ENCODE measurements at regions not wholly inside any gene's neighbourhood (a gene's known extent, or its start where the extent isn't known, plus 50 kb on each side); places are given as distances from the start of the nearest gene placed in this dataset.

- no peaks in the 10 kb centered on the region for H3K4me1 ChIP-seq (ENCODE audit: insufficient read depth, low read length)
- no peaks in the 10 kb centered on the region for H3K27me3 ChIP-seq (ENCODE audit: insufficient read depth, low read length)
- no peaks in the 10 kb centered on the region for H3K36me3 ChIP-seq (ENCODE audit: insufficient read depth, low read length)
- no peaks in the 10 kb centered on the region for H3K79me2 ChIP-seq (ENCODE audit: insufficient read depth, low read length)
- H4K20me1 ChIP-seq (ENCODE audit: insufficient read depth, low read length): no peaks in the 10 kb centered on the region
- no peak overlapping the region for H2AFZ ChIP-seq (ENCODE audit: low read length)
- H3K4me3 ChIP-seq (ENCODE audit: insufficient read depth, low read length): no peak overlapping the region
- H3K4me2 ChIP-seq (ENCODE audit: insufficient read depth, low read length): no peak overlapping the region
- peaks cover 3% of the 10 kb centered on the region for H3K9me3 ChIP-seq (ENCODE audit: low read depth, low read length)
- H3K27ac ChIP-seq (ENCODE audit: low read depth, low read length): no peak overlapping the region
- DNase-seq (ENCODE audit: insufficient read length, low spot score, missing footprints): no peak
- TF ChIP-seq, protein P1, sequence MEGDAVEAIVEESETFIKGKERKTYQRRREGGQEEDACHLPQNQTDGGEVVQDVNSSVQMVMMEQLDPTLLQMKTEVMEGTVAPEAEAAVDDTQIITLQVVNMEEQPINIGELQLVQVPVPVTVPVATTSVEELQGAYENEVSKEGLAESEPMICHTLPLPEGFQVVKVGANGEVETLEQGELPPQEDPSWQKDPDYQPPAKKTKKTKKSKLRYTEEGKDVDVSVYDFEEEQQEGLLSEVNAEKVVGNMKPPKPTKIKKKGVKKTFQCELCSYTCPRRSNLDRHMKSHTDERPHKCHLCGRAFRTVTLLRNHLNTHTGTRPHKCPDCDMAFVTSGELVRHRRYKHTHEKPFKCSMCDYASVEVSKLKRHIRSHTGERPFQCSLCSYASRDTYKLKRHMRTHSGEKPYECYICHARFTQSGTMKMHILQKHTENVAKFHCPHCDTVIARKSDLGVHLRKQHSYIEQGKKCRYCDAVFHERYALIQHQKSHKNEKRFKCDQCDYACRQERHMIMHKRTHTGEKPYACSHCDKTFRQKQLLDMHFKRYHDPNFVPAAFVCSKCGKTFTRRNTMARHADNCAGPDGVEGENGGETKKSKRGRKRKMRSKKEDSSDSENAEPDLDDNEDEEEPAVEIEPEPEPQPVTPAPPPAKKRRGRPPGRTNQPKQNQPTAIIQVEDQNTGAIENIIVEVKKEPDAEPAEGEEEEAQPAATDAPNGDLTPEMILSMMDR (IDR thresholded peaks at IDR 0.05; ENCODE audit: extremely low read depth, low read depth, low read length): no peak
These were observed 365.7 kb upstream of the KLHL1 start for GRCh38 chr13:70473907-70474306.

- Histone ChIP-seq H3K79me2 (ENCODE audit: insufficient read depth, low read length) (no peaks in the 10 kb centered on the region), H3K4me3 (ENCODE audit: insufficient read depth, low read length) (no peak overlapping the region), H3K4me1 (ENCODE audit: insufficient read depth, low read length) (no peaks in the 10 kb centered on the region), H3K27ac (ENCODE audit: low read depth, low read length) (no peak overlapping the region), H3K9me3 (ENCODE audit: low read depth, low read length) (peaks cover 2% of the 10 kb centered on the region), H4K20me1 (ENCODE audit: insufficient read depth, low read length) (no peaks in the 10 kb centered on the region), H3K27me3 (ENCODE audit: insufficient read depth, low read length) (no peaks in the 10 kb centered on the region), H3K36me3 (ENCODE audit: insufficient read depth, low read length) (no peaks in the 10 kb centered on the region), H3K4me2 (ENCODE audit: insufficient read depth, low read length) (no peak overlapping the region), H2AFZ (ENCODE audit: low read length) (no peak overlapping the region)
- TF ChIP-seq, protein P1 (IDR thresholded peaks at IDR 0.05; ENCODE audit: extremely low read depth, low read depth, low read length): no peak
- no peak for DNase-seq (ENCODE audit: insufficient read length, low spot score, missing footprints)
These were observed 360.8 kb upstream of the KLHL1 start for GRCh38 chr13:70469077-70469476.

GRCh38 chr13:70457474-70457873 is 349.2 kb upstream of the KLHL1 start:
- no peak overlapping the region for H3K4me3 ChIP-seq (ENCODE audit: insufficient read depth, low read length)
- no peak overlapping the region for H2AFZ ChIP-seq (ENCODE audit: low read length)
- H3K9me3 ChIP-seq (ENCODE audit: low read depth, low read length): peaks cover 3% of the 10 kb centered on the region
- TF ChIP-seq, protein P1 (IDR thresholded peaks at IDR 0.05; ENCODE audit: extremely low read depth, low read depth, low read length): no peak
- H3K36me3 ChIP-seq (ENCODE audit: insufficient read depth, low read length): no peaks in the 10 kb centered on the region
- H3K27ac ChIP-seq (ENCODE audit: low read depth, low read length): no peak overlapping the region
- H3K27me3 ChIP-seq (ENCODE audit: insufficient read depth, low read length): no peaks in the 10 kb centered on the region
- no peak for DNase-seq (ENCODE audit: insufficient read length, low spot score, missing footprints)
- no peaks in the 10 kb centered on the region for H3K79me2 ChIP-seq (ENCODE audit: insufficient read depth, low read length)
- no peaks in the 10 kb centered on the region for H3K4me1 ChIP-seq (ENCODE audit: insufficient read depth, low read length)
- H3K4me2 ChIP-seq (ENCODE audit: insufficient read depth, low read length): no peak overlapping the region
- no peaks in the 10 kb centered on the region for H4K20me1 ChIP-seq (ENCODE audit: insufficient read depth, low read length)

GRCh38 chr13:70448820-70449219 is 340.6 kb upstream of the KLHL1 start:
- H3K4me1 ChIP-seq (ENCODE audit: insufficient read depth, low read length): no peaks in the 10 kb centered on the region
- no peak for DNase-seq (ENCODE audit: insufficient read length, low spot score, missing footprints)
- H3K4me3 ChIP-seq (ENCODE audit: insufficient read depth, low read length): no peak overlapping the region
- no peaks in the 10 kb centered on the region for H3K36me3 ChIP-seq (ENCODE audit: insufficient read depth, low read length)
- H4K20me1 ChIP-seq (ENCODE audit: insufficient read depth, low read length): no peaks in the 10 kb centered on the region
- no peak overlapping the region for H3K27ac ChIP-seq (ENCODE audit: low read depth, low read length)
- H3K27me3 ChIP-seq (ENCODE audit: insufficient read depth, low read length): no peaks in the 10 kb centered on the region
- H3K4me2 ChIP-seq (ENCODE audit: insufficient read depth, low read length): no peak overlapping the region
- H3K79me2 ChIP-seq (ENCODE audit: insufficient read depth, low read length): no peaks in the 10 kb centered on the region
- TF ChIP-seq, protein P1 (IDR thresholded peaks at IDR 0.05; ENCODE audit: extremely low read depth, low read depth, low read length): no peak
- H2AFZ ChIP-seq (ENCODE audit: low read length): no peak overlapping the region
- H3K9me3 ChIP-seq (ENCODE audit: low read depth, low read length): no peaks in the 10 kb centered on the region

All from osteoblast (primary cell).